ENCODE measurements at regions not wholly inside any gene's neighbourhood (a gene's known extent, or its start where the extent isn't known, plus 50 kb on each side); places are given as distances from the start of the nearest gene placed in this dataset.

- Histone ChIP-seq H3K9ac (ENCODE audit: low read depth in 1 of 2, low read length in 2 of 2) (no peak overlapping the region), H3K27me3 (ENCODE audit: control insufficient read depth in 1 of 2, insufficient read depth in 2 of 2, low read length in 2 of 2) (no peaks in the 10 kb centered on the region), H3K4me3 (ENCODE audit: low read depth in 1 of 2, low read length in 2 of 2) (no peak overlapping the region), H3K4me1 (ENCODE audit: control insufficient read depth in 1 of 2, insufficient read depth in 2 of 2, low read length in 2 of 2) (no peaks in the 10 kb centered on the region), H3K9me3 (ENCODE audit: control insufficient read depth in 1 of 2, low read length in 2 of 2) (no peaks in the 10 kb centered on the region), H3K36me3 (ENCODE audit: control insufficient read depth in 1 of 2, insufficient read depth in 2 of 2, low read length in 2 of 2) (no peaks in the 10 kb centered on the region), H3K27ac (ENCODE audit: low read depth, low read length) (no peak overlapping the region)
Measured at GRCh38 chr6:166733900-166734299, 106.8 kb upstream of the RPS6KA2 start.

- no peak overlapping the region for H3K4me3 ChIP-seq (ENCODE audit: low read depth in 1 of 2, low read length in 2 of 2)
Measured at GRCh38 chr6:166729658-166730057, 102.6 kb upstream of the RPS6KA2 start.

GRCh38 chr6:166728884-166729530, 102.0 kb upstream of the RPS6KA2 start:
- Histone ChIP-seq H3K27me3 (ENCODE audit: control insufficient read depth in 1 of 2, insufficient read depth in 2 of 2, low read length in 2 of 2) (no peaks in the 10 kb centered on the region), H3K4me1 (ENCODE audit: control insufficient read depth in 1 of 2, insufficient read depth in 2 of 2, low read length in 2 of 2) (no peaks in the 10 kb centered on the region), H3K36me3 (ENCODE audit: control insufficient read depth in 1 of 2, insufficient read depth in 2 of 2, low read length in 2 of 2) (no peaks in the 10 kb centered on the region), H3K9me3 (ENCODE audit: control insufficient read depth in 1 of 2, low read length in 2 of 2) (no peaks in the 10 kb centered on the region), H3K4me3 (ENCODE audit: low read depth in 1 of 2, low read length in 2 of 2) (no peak overlapping the region), H3K27ac (ENCODE audit: low read depth, low read length) (no peak overlapping the region), H3K9ac (ENCODE audit: low read depth in 1 of 2, low read length in 2 of 2) (no peak overlapping the region)

More at GRCh38 chr6:166729658-166730057, 102.6 kb upstream of the RPS6KA2 start:
- Histone ChIP-seq H3K27me3 (ENCODE audit: control insufficient read depth in 1 of 2, insufficient read depth in 2 of 2, low read length in 2 of 2) (no peaks in the 10 kb centered on the region), H3K4me1 (ENCODE audit: control insufficient read depth in 1 of 2, insufficient read depth in 2 of 2, low read length in 2 of 2) (no peaks in the 10 kb centered on the region), H3K9ac (ENCODE audit: low read depth in 1 of 2, low read length in 2 of 2) (no peak overlapping the region), H3K9me3 (ENCODE audit: control insufficient read depth in 1 of 2, low read length in 2 of 2) (no peaks in the 10 kb centered on the region), H3K36me3 (ENCODE audit: control insufficient read depth in 1 of 2, insufficient read depth in 2 of 2, low read length in 2 of 2) (no peaks in the 10 kb centered on the region), H3K27ac (ENCODE audit: low read depth, low read length) (no peak overlapping the region)

- no peak overlapping the region for H3K9ac ChIP-seq (ENCODE audit: low read depth in 1 of 2, low read length in 2 of 2)
- no peaks in the 10 kb centered on the region for H3K36me3 ChIP-seq (ENCODE audit: control insufficient read depth in 1 of 2, insufficient read depth in 2 of 2, low read length in 2 of 2)
- H3K4me3 ChIP-seq (ENCODE audit: low read depth in 1 of 2, low read length in 2 of 2) = no peak overlapping the region
- no peaks in the 10 kb centered on the region for H3K27me3 ChIP-seq (ENCODE audit: control insufficient read depth in 1 of 2, insufficient read depth in 2 of 2, low read length in 2 of 2)
- no peak overlapping the region for H3K27ac ChIP-seq (ENCODE audit: low read depth, low read length)
- no peaks in the 10 kb centered on the region for H3K9me3 ChIP-seq (ENCODE audit: control insufficient read depth in 1 of 2, low read length in 2 of 2)
- no peaks in the 10 kb centered on the region for H3K4me1 ChIP-seq (ENCODE audit: control insufficient read depth in 1 of 2, insufficient read depth in 2 of 2, low read length in 2 of 2)
Measured at GRCh38 chr6:166726201-166726600, 99.2 kb upstream of the RPS6KA2 start.

GRCh38 chr6:166725571-166725970, 98.5 kb upstream of the RPS6KA2 start:
- no peak overlapping the region for H3K4me3 ChIP-seq (ENCODE audit: low read depth in 1 of 2, low read length in 2 of 2)
- no peaks in the 10 kb centered on the region for H3K36me3 ChIP-seq (ENCODE audit: control insufficient read depth in 1 of 2, insufficient read depth in 2 of 2, low read length in 2 of 2)
- no peaks in the 10 kb centered on the region for H3K9me3 ChIP-seq (ENCODE audit: control insufficient read depth in 1 of 2, low read length in 2 of 2)
- H3K27ac ChIP-seq (ENCODE audit: low read depth, low read length) = no peak overlapping the region
- no peaks in the 10 kb centered on the region for H3K4me1 ChIP-seq (ENCODE audit: control insufficient read depth in 1 of 2, insufficient read depth in 2 of 2, low read length in 2 of 2)
- H3K27me3 ChIP-seq (ENCODE audit: control insufficient read depth in 1 of 2, insufficient read depth in 2 of 2, low read length in 2 of 2) = no peaks in the 10 kb centered on the region
- H3K9ac ChIP-seq (ENCODE audit: low read depth in 1 of 2, low read length in 2 of 2) = no peak overlapping the region

- H3K4me1 ChIP-seq (ENCODE audit: control insufficient read depth in 1 of 2, insufficient read depth in 2 of 2, low read length in 2 of 2) = no peaks in the 10 kb centered on the region
- no peaks in the 10 kb centered on the region for H3K36me3 ChIP-seq (ENCODE audit: control insufficient read depth in 1 of 2, insufficient read depth in 2 of 2, low read length in 2 of 2)
- H3K27ac ChIP-seq (ENCODE audit: low read depth, low read length) = no peak overlapping the region
- no peak overlapping the region for H3K4me3 ChIP-seq (ENCODE audit: low read depth in 1 of 2, low read length in 2 of 2)
- no peaks in the 10 kb centered on the region for H3K27me3 ChIP-seq (ENCODE audit: control insufficient read depth in 1 of 2, insufficient read depth in 2 of 2, low read length in 2 of 2)
- no peaks in the 10 kb centered on the region for H3K9me3 ChIP-seq (ENCODE audit: control insufficient read depth in 1 of 2, low read length in 2 of 2)
- no peak overlapping the region for H3K9ac ChIP-seq (ENCODE audit: low read depth in 1 of 2, low read length in 2 of 2)
Measured at GRCh38 chr6:166724576-166724975, 97.5 kb upstream of the RPS6KA2 start.

GRCh38 chr6:166722785-166723184, 95.7 kb upstream of the RPS6KA2 start:
- no peaks in the 10 kb centered on the region for H3K27me3 ChIP-seq (ENCODE audit: control insufficient read depth in 1 of 2, insufficient read depth in 2 of 2, low read length in 2 of 2)
- H3K4me1 ChIP-seq (ENCODE audit: control insufficient read depth in 1 of 2, insufficient read depth in 2 of 2, low read length in 2 of 2) = no peaks in the 10 kb centered on the region
- H3K9me3 ChIP-seq (ENCODE audit: control insufficient read depth in 1 of 2, low read length in 2 of 2) = no peaks in the 10 kb centered on the region
- H3K4me3 ChIP-seq (ENCODE audit: low read depth in 1 of 2, low read length in 2 of 2) = no peak overlapping the region
- H3K36me3 ChIP-seq (ENCODE audit: control insufficient read depth in 1 of 2, insufficient read depth in 2 of 2, low read length in 2 of 2) = no peaks in the 10 kb centered on the region
- H3K9ac ChIP-seq (ENCODE audit: low read depth in 1 of 2, low read length in 2 of 2) = no peak overlapping the region
- H3K27ac ChIP-seq (ENCODE audit: low read depth, low read length) = no peak overlapping the region

GRCh38 chr6:166721576-166721975, 94.5 kb upstream of the RPS6KA2 start:
- Histone ChIP-seq H3K4me1 (ENCODE audit: control insufficient read depth in 1 of 2, insufficient read depth in 2 of 2, low read length in 2 of 2) (no peaks in the 10 kb centered on the region), H3K27me3 (ENCODE audit: control insufficient read depth in 1 of 2, insufficient read depth in 2 of 2, low read length in 2 of 2) (no peaks in the 10 kb centered on the region), H3K4me3 (ENCODE audit: low read depth in 1 of 2, low read length in 2 of 2) (no peak overlapping the region), H3K9me3 (ENCODE audit: control insufficient read depth in 1 of 2, low read length in 2 of 2) (no peaks in the 10 kb centered on the region), H3K27ac (ENCODE audit: low read depth, low read length) (no peak overlapping the region), H3K36me3 (ENCODE audit: control insufficient read depth in 1 of 2, insufficient read depth in 2 of 2, low read length in 2 of 2) (no peaks in the 10 kb centered on the region), H3K9ac (ENCODE audit: low read depth in 1 of 2, low read length in 2 of 2) (no peak overlapping the region)

- Histone ChIP-seq H3K27me3 (ENCODE audit: control insufficient read depth in 1 of 2, insufficient read depth in 2 of 2, low read length in 2 of 2) (no peaks in the 10 kb centered on the region), H3K36me3 (ENCODE audit: control insufficient read depth in 1 of 2, insufficient read depth in 2 of 2, low read length in 2 of 2) (no peaks in the 10 kb centered on the region), H3K9me3 (ENCODE audit: control insufficient read depth in 1 of 2, low read length in 2 of 2) (no peaks in the 10 kb centered on the region), H3K27ac (ENCODE audit: low read depth, low read length) (no peak overlapping the region), H3K4me3 (ENCODE audit: low read depth in 1 of 2, low read length in 2 of 2) (no peak overlapping the region), H3K9ac (ENCODE audit: low read depth in 1 of 2, low read length in 2 of 2) (no peak overlapping the region), H3K4me1 (ENCODE audit: control insufficient read depth in 1 of 2, insufficient read depth in 2 of 2, low read length in 2 of 2) (no peaks in the 10 kb centered on the region)
Measured at GRCh38 chr6:166720856-166721255, 93.8 kb upstream of the RPS6KA2 start.

GRCh38 chr6:166719019-166719418, 92.0 kb upstream of the RPS6KA2 start:
- Histone ChIP-seq H3K36me3 (ENCODE audit: control insufficient read depth in 1 of 2, insufficient read depth in 2 of 2, low read length in 2 of 2) (no peaks in the 10 kb centered on the region), H3K27ac (ENCODE audit: low read depth, low read length) (no peak overlapping the region), H3K9me3 (ENCODE audit: control insufficient read depth in 1 of 2, low read length in 2 of 2) (no peaks in the 10 kb centered on the region), H3K9ac (ENCODE audit: low read depth in 1 of 2, low read length in 2 of 2) (no peak overlapping the region), H3K4me1 (ENCODE audit: control insufficient read depth in 1 of 2, insufficient read depth in 2 of 2, low read length in 2 of 2) (no peaks in the 10 kb centered on the region), H3K4me3 (ENCODE audit: low read depth in 1 of 2, low read length in 2 of 2) (no peak overlapping the region), H3K27me3 (ENCODE audit: control insufficient read depth in 1 of 2, insufficient read depth in 2 of 2, low read length in 2 of 2) (no peaks in the 10 kb centered on the region)

GRCh38 chr6:166718516-166718915, 91.5 kb upstream of the RPS6KA2 start:
- H3K9me3 ChIP-seq (ENCODE audit: control insufficient read depth in 1 of 2, low read length in 2 of 2) = no peaks in the 10 kb centered on the region
- H3K27ac ChIP-seq (ENCODE audit: low read depth, low read length) = no peak overlapping the region
- H3K4me3 ChIP-seq (ENCODE audit: low read depth in 1 of 2, low read length in 2 of 2) = no peak overlapping the region
- no peaks in the 10 kb centered on the region for H3K27me3 ChIP-seq (ENCODE audit: control insufficient read depth in 1 of 2, insufficient read depth in 2 of 2, low read length in 2 of 2)
- H3K4me1 ChIP-seq (ENCODE audit: control insufficient read depth in 1 of 2, insufficient read depth in 2 of 2, low read length in 2 of 2) = no peaks in the 10 kb centered on the region
- no peaks in the 10 kb centered on the region for H3K36me3 ChIP-seq (ENCODE audit: control insufficient read depth in 1 of 2, insufficient read depth in 2 of 2, low read length in 2 of 2)
- no peak overlapping the region for H3K9ac ChIP-seq (ENCODE audit: low read depth in 1 of 2, low read length in 2 of 2)
